GM21367 (cell line): ENCODE measurements at regions not wholly inside any gene's neighbourhood (a gene's known extent, or its start where the extent isn't known, plus 50 kb on each side); places are given as distances from the start of the nearest gene placed in this dataset.

Experiments used
- ATAC-seq: cut with Tn5 transposase; IDR thresholded peaks from one replicate; pipeline ENCODE4 v1.9.1; 2021; ENCODE audit not compliant: unreplicated experiment

DNA sequence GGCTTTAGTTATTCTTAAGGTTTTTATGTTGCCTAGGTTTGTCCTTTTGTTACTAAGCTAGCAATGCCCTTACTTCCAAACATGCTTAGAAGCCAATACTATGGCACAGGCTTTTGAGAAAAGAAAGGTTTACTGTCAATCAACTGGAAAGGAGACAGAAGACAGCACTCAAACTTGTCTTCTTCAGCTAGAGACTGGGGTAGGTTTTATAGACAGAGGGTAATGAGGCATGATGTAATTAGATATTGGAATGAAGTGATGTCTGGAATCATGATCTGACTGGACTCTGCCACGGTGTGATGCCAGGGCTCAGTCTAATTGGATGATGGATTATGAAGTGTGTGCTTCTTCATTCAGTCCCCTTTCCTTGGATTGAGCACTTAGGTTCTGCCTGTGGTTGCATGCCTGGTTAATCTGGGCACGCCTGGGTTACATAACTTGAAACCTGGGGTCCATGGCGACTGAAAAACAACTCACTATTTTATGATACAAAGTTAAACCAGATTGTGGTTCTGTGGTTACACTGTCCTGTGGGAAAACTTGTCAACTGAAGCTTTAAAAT lies 625.8 kb downstream of the BRINP3 start:
- ATAC-seq = no peak

DNA sequence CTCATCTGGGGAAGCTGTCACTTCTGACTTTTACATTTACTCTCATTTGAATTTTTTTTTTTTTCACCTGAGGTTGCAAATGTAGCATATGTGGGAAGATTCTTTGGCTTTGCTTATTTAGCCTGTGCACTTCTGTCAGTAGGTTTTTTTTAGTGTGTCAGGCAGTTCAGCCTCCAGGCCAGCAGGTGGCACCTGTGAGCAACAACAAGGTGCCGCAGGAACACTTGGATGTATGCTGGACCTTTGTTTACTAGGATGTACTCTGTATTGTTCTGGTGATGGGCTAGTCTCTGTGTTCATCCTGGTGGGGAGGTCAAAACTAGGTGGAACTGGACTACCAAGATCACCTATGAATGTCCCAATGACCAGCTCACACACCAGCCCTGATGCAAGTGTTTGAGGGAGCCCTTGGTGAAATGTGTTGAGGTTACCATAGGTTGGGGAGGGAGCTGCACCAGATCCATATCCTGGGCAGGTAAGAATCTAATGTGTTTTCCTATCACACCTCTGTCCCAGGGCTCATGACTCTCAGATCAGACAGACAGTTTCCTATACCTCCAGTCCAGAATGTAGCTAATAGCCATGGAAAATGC lies 618.2 kb downstream of the BRINP3 start:
- ATAC-seq = peak; percentile 65

DNA sequence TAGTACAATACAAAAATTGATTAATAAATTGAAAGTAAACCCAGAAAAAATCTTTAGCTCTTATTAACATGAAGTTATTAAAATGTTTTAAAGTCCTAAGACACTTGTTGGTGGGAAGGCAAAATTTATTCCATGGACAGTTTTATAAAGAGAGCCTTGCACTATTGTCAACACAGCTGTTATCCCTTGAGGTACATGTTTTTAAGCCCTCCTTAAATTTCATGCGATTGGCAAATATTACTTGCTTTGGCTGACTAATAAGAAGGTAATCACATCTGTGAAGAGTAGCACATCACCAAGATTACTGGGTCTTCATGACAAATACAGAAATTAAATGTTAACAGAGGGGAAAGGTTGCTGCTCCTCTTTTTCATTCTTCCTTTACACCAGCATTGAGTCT lies 611.1 kb downstream of the BRINP3 start:
- ATAC-seq = no peak

DNA sequence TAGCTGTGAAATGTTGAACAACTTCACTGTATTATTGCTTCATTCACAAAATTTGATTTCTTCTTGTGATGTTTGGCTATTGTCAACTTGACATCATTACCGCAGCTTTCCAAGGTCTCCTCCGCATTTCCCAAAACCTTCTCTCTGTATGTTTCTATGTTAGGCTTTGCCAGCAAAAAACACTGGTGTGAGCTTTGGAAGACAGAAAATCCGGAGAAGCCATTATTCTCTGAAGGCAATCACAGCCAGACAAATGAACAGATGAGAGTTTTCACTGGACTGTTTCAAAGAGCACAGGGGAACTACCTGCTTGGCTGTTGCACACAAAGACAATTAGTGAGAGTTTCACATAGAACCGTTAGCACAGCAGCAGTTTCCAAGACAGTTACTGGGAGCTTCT lies 609.6 kb downstream of the BRINP3 start:
- no peak for ATAC-seq

DNA sequence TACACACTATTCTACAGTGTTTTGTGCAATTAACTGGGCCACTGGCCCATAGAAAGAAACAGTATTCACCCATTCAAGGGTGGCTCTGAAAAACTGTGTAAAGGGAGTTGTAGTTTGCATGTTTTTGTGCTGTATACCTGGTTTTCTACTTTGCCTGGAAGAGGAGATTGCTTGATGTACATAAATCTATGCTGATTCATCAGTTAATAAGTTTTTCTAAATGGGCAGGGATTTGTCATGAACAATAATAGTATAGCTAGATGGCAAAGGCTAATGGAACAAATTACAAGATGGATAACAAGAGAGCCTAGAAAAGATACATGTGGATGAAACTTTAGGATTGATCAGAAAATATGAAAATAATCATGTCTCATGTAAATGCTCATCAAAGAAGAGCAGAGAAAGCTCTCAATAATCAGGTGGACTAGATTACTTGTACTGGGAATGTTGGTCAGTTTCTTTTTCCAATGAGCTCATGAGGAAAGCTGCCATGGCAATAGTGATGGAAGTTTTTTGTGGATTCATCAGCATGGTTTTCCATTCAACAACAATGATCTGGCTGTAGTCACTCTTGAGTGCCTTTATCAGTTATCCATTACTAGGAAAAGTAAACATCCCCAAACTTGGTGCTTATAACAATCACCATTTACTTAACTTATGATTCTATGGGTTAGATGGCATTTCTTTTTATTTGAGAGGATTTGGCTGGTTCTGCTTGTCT lies 602.8 kb downstream of the BRINP3 start:
- ATAC-seq = no peak

DNA sequence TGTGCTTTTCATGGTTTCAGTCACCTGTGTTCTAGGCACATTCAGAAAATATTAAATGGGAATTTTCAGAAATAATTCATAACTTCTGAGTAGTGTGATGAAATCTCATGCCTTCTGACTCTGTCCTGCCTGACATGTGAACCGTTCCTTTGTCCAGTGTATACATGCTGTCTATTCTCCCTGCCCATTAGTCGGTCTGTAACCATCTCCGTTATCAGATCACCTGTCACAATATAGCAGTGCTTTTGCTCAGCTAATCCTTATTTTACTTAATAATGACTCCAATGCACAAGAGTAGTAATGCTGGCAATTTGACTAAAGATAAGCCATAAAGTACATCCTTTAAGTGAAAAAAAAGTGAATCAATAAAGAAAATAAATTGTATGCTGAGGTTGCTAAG lies 597.5 kb downstream of the BRINP3 start:
- ATAC-seq = no peak

DNA sequence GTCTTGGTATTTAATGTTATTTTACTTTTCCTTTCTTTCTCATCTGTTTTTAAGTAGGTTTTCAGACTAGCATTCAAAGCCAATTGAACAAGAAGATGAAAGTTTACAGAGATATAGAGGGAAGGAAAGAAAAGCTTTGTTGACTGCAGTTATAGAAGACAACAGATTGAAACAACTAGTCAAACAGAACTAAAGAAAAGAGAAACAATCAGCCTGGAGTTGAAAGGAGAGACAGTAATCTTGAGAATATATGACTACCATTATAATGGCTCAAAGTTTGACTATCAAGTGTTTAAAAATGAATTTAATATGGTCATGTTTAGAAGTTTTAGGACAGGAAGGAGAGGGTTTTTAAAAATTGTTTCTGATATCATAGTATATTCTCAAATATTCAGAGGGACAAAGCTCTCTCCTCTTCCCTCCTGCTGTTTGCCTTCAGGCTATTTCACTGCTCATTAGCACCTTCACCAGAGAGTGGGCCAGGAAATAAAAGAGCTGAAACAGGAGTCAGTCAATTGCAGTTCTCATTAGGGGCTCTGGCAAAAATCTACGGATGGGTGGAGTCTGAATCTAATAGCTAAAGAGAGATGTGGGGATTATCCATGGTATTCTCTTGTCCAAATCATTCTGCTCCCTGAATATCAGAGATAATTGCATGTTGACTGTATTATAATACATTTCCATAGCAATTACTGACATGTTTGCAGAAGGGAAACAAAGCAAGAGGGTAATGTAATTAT lies 577.8 kb downstream of the BRINP3 start:
- no peak for ATAC-seq

DNA sequence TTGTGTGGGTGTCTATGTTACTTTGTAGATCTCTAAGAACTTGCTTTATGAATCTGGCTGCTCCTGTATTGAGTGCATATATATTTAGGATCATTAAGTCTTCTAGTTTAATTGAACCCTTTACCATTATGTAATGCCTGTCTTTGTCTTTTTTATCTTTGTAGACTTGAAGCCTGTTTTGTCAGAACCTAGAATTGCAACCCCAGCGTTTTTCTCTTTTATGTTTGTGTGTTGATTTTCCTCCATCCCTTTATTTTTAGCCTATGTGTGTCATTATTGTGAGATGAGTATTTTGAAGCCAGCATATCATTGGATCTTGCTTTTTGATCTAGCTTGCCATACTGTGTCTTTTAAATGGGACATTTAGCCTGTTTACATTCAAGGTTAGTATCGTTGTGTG lies 573.2 kb downstream of the BRINP3 start:
- no peak for ATAC-seq

DNA sequence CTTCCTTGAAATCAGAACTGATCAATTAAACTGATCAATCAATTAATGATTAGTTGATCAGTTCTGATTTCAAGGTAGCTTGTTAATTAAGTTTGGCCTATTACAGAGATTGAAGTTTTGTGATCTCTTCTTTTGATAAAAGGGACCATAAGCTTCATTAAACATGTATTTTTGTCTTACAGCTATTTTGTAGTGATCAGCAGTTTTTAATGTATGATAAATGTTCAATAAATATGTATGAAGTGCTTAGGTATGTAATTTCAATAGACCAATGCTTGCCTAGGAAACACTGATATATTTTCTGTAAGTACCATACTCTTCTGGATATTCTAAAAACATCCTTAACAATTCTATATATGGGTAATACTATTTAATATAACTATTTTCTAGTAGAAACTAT lies 569.6 kb downstream of the BRINP3 start:
- ATAC-seq = no peak

DNA sequence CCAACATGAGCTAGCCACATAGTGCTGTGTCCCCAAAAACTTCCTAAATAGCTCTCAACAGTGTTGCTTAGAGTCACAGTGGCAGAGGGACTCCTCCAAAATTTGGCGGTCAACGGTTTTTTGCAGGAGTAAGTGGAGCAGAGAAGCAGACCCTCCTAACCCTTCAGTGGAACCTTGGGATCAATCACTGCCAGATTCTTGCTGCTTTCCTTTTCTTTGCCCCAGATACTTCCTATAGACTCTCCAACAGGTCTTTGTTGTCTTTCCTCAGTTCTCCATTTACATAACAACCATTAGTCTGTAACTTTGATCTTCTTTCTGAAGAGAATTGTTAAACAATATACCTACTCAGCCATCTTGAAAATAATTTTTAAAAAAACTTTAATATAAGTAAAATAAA lies 556.1 kb downstream of the BRINP3 start:
- ATAC-seq = no peak

DNA sequence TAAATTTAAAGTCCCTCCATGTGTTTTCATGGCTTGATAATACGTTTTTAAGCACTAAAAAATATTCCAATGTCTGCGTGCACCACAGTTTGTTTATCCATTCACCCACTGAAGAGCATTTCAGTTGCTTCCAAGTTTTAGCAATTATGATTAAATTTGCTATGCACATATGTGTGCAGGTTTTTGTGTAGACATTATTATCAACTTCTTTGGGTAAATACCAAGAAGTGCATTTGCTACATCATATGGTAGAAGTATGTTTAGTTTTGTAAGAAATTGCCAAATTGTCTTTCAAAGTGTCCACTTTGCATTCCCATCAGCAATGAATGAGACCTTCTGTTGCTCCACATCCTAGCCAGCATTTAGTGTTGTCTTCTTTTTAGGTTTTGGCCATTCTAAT lies 550.0 kb downstream of the BRINP3 start:
- no peak for ATAC-seq

DNA sequence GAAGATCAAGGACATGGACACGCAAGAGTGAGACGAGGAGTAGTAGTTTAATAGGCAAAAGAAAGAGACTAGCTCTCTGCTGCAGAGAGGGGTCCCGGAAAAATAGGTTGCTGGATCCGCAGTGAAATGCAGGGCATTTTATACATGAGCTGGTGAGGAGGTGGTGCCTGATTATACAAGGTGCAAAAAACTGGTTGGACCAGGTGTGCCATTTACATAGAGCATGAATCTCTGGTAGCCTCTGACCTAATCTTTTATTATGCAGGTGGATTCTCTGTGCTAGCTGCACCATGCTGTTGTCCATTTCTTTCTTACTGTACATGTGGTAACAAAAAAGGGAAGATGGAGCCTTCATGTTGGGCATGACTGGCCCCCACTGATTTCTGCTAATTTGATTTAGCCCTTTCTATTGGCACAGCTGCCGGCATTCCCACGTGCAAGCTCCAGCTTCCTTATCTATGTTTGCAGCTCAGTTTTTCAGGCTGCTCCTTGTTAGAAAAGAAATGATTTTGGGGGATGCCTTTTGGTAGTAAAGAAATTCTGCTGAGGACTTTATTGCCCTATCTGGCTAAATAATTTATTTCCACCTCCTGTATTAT lies 548.1 kb downstream of the BRINP3 start:
- ATAC-seq = no peak

DNA sequence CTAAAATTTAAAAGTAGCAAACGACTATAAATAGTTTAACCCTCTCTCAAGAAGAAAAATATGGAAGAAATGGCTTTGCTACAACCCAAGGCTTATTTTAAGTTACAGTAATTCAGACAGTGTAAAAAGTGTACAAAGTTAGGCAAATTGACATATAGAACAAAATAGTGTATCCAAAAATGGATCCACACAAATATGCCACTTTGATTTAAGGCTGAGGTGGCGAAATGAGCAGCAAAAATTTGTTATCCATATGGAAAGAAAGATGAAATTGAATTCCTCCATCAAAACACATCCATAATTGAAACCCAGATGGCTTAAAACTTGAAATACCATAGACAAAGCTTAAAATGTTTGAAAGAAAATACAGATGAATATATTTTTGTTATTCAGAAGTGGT lies 540.8 kb downstream of the BRINP3 start:
- ATAC-seq = no peak

DNA sequence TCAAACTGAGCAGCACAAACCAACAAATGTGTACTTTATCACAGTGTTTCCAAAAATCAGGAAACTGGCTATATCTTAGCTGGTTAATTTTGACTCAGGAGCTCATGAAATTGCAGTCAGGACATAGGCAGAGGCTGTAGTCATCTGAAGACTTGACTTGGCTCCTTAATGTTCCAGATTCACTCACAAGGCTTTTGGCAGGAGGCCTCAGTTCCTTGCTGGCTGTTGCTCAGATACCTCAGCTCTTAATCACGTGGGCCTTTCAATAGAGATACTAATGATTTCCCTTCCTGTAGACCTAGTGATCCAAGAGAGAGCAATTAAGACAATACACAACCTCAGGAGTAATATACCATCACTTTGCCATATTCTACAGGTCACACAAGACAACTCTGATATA lies 537.7 kb downstream of the BRINP3 start:
- no peak for ATAC-seq

DNA sequence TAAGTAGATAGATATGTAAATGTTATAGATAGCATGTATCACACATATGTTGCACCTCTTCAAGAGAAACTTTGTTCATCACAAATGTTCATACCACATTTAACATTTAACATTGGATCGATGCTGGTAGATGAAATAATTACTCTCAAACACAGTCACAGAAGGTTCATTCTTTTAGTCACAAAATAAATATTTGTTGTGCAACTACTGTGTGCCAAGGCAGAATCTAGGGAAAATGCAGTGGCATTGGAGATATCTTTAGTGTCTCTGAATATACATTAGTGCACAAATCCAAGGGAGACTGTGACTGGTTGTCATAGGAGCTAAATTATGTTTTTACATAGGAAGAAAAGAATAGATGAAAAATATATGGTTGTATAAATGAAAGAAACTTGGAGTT lies 535.7 kb downstream of the BRINP3 start:
- ATAC-seq = no peak

DNA sequence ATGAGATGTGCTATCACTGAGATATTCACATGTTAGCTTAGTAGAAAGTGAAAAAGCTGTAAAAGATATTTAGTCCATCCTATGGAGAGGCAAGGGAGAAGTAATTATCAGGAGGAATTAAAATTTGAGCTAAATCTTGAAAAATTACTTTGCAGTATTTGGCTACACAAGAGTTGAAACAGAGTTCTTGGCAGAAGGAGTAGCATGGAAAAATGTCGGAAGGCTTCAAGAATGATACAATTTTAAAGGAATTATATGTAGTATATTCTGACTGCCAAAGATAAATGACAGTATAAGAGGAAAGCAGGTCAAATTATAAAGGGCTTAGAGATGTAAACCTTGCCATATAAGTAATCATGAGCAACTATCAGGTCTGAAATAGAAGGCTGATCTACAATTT lies 518.9 kb downstream of the BRINP3 start:
- no peak for ATAC-seq

DNA sequence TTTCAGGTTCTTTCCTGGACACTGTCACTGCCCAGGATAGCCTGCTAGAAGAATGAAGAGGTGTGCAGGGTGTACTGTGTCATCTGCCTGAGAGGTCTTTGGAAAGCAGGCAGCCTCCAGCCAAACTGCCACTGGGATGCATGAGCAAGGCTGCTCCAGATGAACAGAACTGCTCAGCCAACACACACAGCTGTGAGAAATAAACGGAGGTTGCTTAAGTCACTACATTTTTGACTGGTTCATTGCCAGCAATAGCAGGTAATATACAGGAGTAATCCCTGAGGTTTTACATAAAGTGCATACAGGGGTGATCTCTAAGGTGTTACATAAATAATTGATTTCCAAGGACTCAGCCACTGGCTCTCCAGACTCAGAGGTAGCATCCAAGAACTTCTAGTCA lies 516.9 kb downstream of the BRINP3 start:
- no peak for ATAC-seq

DNA sequence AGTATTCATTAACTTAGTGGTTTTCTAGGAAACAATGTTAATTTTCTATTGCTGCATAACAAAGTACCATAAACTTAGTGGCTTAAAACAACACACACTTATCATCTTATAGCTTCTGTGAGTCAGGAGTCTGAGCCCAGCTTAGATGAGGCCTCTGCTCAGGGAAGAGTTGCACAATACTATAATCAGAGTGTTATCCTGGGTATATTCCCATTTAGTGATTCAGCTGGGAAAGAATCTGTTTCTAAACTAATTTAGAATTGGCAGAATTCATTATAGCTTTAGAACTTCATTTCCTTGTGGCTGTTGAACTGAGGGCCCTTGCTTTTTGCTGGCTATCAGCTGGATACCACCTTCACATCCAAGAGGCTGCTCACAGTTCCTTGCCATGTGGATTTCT lies 515.5 kb downstream of the BRINP3 start:
- no peak for ATAC-seq

DNA sequence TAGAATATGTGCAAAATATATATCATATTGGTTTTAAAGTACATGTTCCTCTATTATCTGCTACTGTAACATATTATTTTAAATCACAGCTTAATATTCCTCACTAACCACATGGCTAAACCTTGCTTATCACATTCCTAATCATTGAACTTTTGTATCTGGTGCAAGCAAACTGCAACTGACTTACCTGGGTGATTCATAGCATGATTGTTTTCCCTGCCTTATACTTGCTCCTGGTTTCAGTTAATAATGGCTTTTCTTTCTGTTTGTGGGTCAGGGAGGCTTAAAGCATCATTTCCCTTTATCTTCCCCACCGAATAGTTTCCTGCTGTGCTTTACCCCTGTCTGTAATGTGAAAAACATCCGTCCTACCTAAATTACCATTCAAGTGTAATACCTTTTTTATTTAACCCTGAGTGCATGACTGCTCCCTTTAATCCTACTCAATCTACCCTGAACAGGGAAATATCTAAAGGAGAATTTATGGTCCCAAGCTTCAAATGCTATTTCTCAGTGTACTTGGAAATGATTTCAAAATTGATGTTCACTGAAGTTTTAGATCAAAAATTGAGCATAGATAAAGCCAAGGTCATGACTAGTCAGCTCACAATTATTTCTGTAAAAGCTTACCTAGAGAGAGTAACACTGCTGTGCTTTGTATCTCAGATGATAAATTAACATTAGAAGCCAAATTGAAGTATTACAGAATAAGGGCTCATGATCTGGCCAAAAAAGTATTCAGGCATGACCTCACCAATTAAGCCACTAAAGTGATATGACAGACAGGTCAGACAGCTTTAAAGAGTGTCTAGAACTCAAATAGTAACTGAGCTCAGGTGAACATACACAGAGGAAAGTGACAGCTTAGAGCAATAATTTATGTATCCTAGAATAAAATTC lies 507.1 kb downstream of the BRINP3 start:
- ATAC-seq = no peak

DNA sequence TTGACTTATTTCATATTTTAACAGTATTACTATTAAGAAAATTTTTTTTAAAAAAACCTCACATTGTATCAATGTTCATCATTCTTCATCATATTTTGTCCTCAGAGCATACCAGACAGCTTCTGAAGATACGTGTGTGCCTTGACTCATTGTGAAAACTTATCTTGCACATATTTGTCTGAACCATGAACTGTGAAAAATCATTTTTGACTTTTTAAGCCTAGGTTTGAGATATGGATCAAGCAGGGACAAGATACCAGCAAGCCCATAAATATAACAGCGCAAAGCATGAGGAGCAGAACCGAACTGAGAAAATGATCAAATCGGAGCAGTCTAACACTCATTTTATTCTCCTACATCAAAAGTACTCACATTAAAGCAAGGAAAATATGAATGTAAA lies 506.0 kb downstream of the BRINP3 start:
- no peak for ATAC-seq

DNA sequence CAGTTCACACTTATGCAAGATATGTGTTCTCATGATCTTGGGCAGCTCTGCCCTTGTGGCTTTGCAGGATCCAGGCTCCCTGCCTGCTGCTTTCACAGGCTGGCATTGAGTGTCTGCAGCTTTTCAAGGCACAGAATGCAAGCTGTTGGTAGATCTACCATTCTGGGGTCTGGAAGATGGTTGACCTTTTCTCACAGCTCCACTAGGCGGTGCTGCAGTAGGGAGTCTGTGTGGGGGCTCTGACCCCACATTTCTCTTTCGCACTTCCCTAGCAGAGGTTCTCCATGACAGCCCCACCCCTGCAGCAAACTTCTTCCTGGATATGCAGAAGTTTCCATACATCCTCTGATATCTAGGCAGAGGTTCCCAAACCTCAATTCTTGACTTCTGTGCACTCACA lies 500.5 kb downstream of the BRINP3 start:
- ATAC-seq = no peak
